Type B pancreatic cell (in vitro differentiated cells): ENCODE measurements at regions not wholly inside any gene's neighbourhood (a gene's known extent, or its start where the extent isn't known, plus 50 kb on each side); places are given as distances from the start of the nearest gene placed in this dataset.
A peak's percentile ranks its signal among the peaks of the same experiment; 100 is the strongest.

Experiments used
- DNase-seq: peaks from one replicate; pipeline ENCODE4 v3.0.0; 2021; ENCODE audit warnings: mixed read lengths; ENCODE audit not compliant: unreplicated experiment; ENCODE audit errors: extremely low spot score
- H3K27ac Mint-ChIP-seq: 2 replicates; pipeline ENCODE4 v1.8.0; 2021; ENCODE audit warnings: mild to moderate bottlenecking, mixed read lengths
- H3K27me3 Mint-ChIP-seq: 2 replicates; pipeline ENCODE4 v1.8.0; 2021; ENCODE audit warnings: mixed read lengths
- H3K36me3 Mint-ChIP-seq: 2 replicates; pipeline ENCODE4 v1.8.0; 2021; ENCODE audit warnings: mixed read lengths
- H3K4me1 Mint-ChIP-seq: one replicate; pipeline ENCODE4 v1.8.0; 2021; ENCODE audit warnings: mixed read lengths; ENCODE audit not compliant: unreplicated experiment
- H3K4me3 Mint-ChIP-seq: 2 replicates; pipeline ENCODE4 v1.8.0; 2021; ENCODE audit warnings: mild to moderate bottlenecking, mixed read lengths
- H3K9me3 Mint-ChIP-seq: 2 replicates; pipeline ENCODE4 v1.8.0; 2021; ENCODE audit warnings: mixed read lengths
- TF ChIP-seq, protein P1 (sequence below): fragments of 200-600 bp; sonication (generic); conservative IDR thresholded peaks from 2 replicates; pipeline ENCODE4 v1.5.0; 2021; ENCODE audit warnings: antibody characterized with exemption, mild to moderate bottlenecking

DNA sequence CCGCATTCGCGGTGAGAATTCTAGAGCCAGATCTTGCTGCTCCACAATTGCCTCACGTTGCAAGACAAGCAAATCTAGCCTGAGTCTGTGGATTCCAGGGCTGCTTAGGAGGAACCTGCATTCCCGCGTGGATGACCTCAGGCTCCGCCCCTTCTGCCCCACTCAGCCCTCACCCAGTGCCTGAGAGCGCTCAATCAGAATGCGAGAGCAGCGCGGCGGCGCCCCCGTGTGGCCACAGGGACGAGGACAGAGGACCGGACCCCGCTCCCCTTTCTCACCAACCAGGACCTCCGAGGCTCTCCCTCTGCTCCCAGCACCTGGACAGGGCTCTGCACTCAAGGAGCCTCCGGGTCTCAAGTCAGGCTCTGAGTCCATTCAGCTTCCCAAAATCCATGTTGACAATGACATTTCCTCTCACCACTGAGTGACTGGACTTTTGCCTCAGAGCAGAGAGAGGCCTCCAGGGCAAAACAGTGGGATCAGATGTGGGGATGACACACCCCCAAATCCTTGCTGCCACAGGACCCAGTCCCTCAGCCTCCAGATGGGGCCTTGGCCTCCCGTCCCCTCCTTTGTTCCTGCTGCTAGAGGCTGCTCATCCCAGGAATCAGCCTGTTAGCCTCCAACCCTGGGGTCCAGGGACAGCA lies 52.0 kb downstream of the RPP21 start:
- TF ChIP-seq, protein P1, sequence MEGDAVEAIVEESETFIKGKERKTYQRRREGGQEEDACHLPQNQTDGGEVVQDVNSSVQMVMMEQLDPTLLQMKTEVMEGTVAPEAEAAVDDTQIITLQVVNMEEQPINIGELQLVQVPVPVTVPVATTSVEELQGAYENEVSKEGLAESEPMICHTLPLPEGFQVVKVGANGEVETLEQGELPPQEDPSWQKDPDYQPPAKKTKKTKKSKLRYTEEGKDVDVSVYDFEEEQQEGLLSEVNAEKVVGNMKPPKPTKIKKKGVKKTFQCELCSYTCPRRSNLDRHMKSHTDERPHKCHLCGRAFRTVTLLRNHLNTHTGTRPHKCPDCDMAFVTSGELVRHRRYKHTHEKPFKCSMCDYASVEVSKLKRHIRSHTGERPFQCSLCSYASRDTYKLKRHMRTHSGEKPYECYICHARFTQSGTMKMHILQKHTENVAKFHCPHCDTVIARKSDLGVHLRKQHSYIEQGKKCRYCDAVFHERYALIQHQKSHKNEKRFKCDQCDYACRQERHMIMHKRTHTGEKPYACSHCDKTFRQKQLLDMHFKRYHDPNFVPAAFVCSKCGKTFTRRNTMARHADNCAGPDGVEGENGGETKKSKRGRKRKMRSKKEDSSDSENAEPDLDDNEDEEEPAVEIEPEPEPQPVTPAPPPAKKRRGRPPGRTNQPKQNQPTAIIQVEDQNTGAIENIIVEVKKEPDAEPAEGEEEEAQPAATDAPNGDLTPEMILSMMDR = peak; percentile 92
- Mint-ChIP-seq H3K27me3 (peaks cover 66% of the 10 kb centered on the region), H3K4me3 (no peak overlapping the region), H3K4me1 (no peaks in the 10 kb centered on the region), H3K9me3 (no peaks in the 10 kb centered on the region), H3K27ac (no peak overlapping the region), H3K36me3 (no peaks in the 10 kb centered on the region)
- peak; percentile 82 for DNase-seq

DNA sequence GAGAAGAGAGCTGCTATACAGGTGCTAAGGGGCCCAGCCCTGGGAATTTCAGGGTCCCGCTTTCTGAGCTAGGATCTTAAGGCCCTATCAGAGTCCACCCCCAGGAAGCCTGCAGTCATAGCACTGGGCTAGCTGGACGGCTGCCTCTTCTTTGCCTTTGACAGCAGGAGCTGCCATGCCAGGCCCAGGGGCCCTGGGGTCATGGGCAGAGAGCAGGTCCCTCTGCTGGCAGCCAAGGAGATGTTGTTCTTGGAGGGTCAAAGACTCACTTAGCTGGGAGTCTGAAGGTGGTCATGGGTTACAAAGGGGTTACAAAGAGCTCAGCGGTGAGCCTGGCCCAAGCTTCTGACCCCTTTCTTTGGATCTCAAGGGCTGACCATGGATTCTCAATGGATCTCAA lies 52.7 kb downstream of the RPP21 start:
- Mint-ChIP-seq H3K4me3 (no peak overlapping the region), H3K36me3 (no peaks in the 10 kb centered on the region), H3K27ac (no peak overlapping the region), H3K27me3 (peaks cover 68% of the 10 kb centered on the region), H3K9me3 (no peaks in the 10 kb centered on the region), H3K4me1 (no peaks in the 10 kb centered on the region)
- no peak for DNase-seq
- TF ChIP-seq, protein P1 = no peak

- Mint-ChIP-seq H3K27ac (no peak overlapping the region), H3K36me3 (no peaks in the 10 kb centered on the region), H3K9me3 (no peaks in the 10 kb centered on the region), H3K4me3 (no peak overlapping the region), H3K27me3 (peaks cover 67% of the 10 kb centered on the region), H3K4me1 (no peaks in the 10 kb centered on the region)
- TF ChIP-seq, protein P1 = no peak
- no peak for DNase-seq
Observed at GRCh38 chr6:30399390-30400058, 54.6 kb downstream of the RPP21 start.

- Mint-ChIP-seq H3K4me3 (no peak overlapping the region), H3K36me3 (no peaks in the 10 kb centered on the region), H3K27ac (no peak overlapping the region), H3K9me3 (peaks cover 5% of the 10 kb centered on the region), H3K27me3 (peaks cover 76% of the 10 kb centered on the region), H3K4me1 (no peaks in the 10 kb centered on the region)
- TF ChIP-seq, protein P1 = no peak
- DNase-seq = no peak
Observed at GRCh38 chr6:30405934-30406333, 61.0 kb downstream of the RPP21 start.

DNA sequence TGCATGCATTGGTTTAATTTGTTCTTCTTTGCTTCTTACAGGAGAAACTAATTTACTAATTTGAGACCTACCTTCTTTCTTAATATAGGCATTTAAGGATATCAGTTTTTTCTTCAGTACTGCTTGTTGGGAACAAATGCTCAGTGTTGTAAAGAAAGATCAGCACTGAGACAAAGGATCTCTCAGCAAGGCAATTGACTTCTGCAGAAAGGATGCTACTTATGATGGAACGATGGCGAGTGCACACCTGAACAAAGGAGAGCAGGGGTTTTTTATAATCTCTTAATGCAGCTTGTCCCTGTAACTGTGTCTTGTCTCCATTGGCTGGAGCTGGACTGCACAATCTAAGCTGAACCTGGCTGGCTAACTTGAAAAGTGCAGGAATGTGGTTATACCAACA lies 64.2 kb downstream of the RPP21 start:
- TF ChIP-seq, protein P1 = no peak
- peaks cover 5% of the 10 kb centered on the region for H3K9me3 Mint-ChIP-seq
- no peak for DNase-seq
- no peak overlapping the region for H3K4me3 Mint-ChIP-seq
- no peaks in the 10 kb centered on the region for H3K4me1 Mint-ChIP-seq
- no peak overlapping the region for H3K27ac Mint-ChIP-seq
- no peaks in the 10 kb centered on the region for H3K36me3 Mint-ChIP-seq
- peaks cover 87% of the 10 kb centered on the region for H3K27me3 Mint-ChIP-seq
